GM12878 (cell line): ENCODE measurements at regions not wholly inside any gene's neighbourhood (a gene's known extent, or its start where the extent isn't known, plus 50 kb on each side); places are given as distances from the start of the nearest gene placed in this dataset.

ENCODE experiments used
- ATAC-seq: fragments of 200-7000 bp; cut with Tn5 transposase; 3 replicates; pipeline ENCODE4 v1.9.1; 2020; ENCODE audit warnings: mild to moderate bottlenecking, moderate library complexity
- BruUV-seq: library from RNA; stranded (reverse); fragments of 400-500 nt; replicated peaks from 2 replicates; lab custom pipeline; 2021; lab: Mats Ljungman, UMichigan
- CTCF ChIA-PET: fragments of 300-600 bp; sonication (Branson Sonifier 250); formaldehyde crosslinking; extraction: SDS; loops from one replicate; lab custom pipeline; 2021; ENCODE audit warnings: inconsistent platforms; lab: Yijun Ruan, JAX
- POLR2A ChIA-PET: fragments of 350-600 bp; formaldehyde crosslinking; extraction: SDS; loops from one replicate; lab custom pipeline; 2021; ENCODE audit warnings: inconsistent platforms; lab: Charles Lee
- RAD21 ChIA-PET: fragments of 300-600 bp; sonication (Branson Sonifier 250); formaldehyde crosslinking; loops from one replicate; lab custom pipeline; 2023; ENCODE audit warnings: antibody characterized with exemption; ENCODE audit not compliant: unreplicated experiment; lab: Charles Lee
- SMC1A ChIA-PET: fragments of 300-600 bp; sonication (Branson Sonifier 250); formaldehyde crosslinking; loops from one replicate; lab custom pipeline; 2023; ENCODE audit not compliant: unreplicated experiment, uncharacterized antibody; lab: Charles Lee
- DNase-seq: peaks from one replicate; pipeline ENCODE4 v3.0.0-alpha.2; 2011; ENCODE audit warnings: low read depth, low spot score
- FAIRE-seq: peaks from 3 replicates; lab custom pipeline; 2011; peaks lifted over from hg19 to GRCh38; lab: Jason Lieb, UNC
- H2AFZ ChIP-seq: 2 replicates; pipeline ENCODE4 v1.6.0; 2011; ENCODE audit warnings: low read depth, low read length, control low read depth; ENCODE audit not compliant: control insufficient read depth
- H3K27ac ChIP-seq: 2 replicates; pipeline ENCODE4 v1.5.1; 2011; ENCODE audit warnings: control low read depth; ENCODE audit not compliant: control insufficient read depth, insufficient read depth
- H3K27me3 ChIP-seq, 2 experiments: replicated peaks in 1 of 2; 2 replicates each; pipeline versions ENCODE4 v1.6.0 to v1.6.1; 2011; ENCODE audit warnings: low read length in 1 of 2; ENCODE audit not compliant: control insufficient read depth in 2 of 2, insufficient read depth in 2 of 2
- H3K36me3 ChIP-seq, 2 experiments: 2 replicates each; pipeline ENCODE4 v1.5.1; 2011; ENCODE audit warnings: low read length in 1 of 2; ENCODE audit not compliant: control insufficient read depth in 2 of 2, insufficient read depth in 2 of 2
- H3K4me1 ChIP-seq: 2 replicates; pipeline ENCODE4 v1.6.1; 2011; ENCODE audit warnings: mild to moderate bottlenecking, low read length, moderate library complexity, mixed read lengths; ENCODE audit not compliant: control insufficient read depth, insufficient read depth
- H3K4me2 ChIP-seq: 2 replicates; pipeline ENCODE4 v1.6.0; 2011; ENCODE audit warnings: control low read depth; ENCODE audit not compliant: control insufficient read depth, insufficient read depth
- H3K4me3 ChIP-seq: fragments of 200-600 bp; sonication (generic); 2 replicates; pipeline ENCODE4 v1.5.1; 2016
- H3K79me2 ChIP-seq: 2 replicates; pipeline ENCODE4 v1.6.0; 2011; ENCODE audit warnings: low read length; ENCODE audit not compliant: control insufficient read depth, insufficient read depth
- H3K9ac ChIP-seq: 2 replicates; pipeline ENCODE4 v1.8.0; 2011; ENCODE audit warnings: low read length, control low read depth, mixed read lengths; ENCODE audit not compliant: control insufficient read depth, insufficient read depth
- H3K9me3 ChIP-seq: replicated peaks from 3 replicates; pipeline ENCODE4 v1.5.1; 2011; ENCODE audit warnings: mild to moderate bottlenecking, low read length; ENCODE audit not compliant: control insufficient read depth, insufficient read depth
- H4K20me1 ChIP-seq: 2 replicates; pipeline ENCODE4 v1.6.0; 2011; ENCODE audit not compliant: control insufficient read depth, insufficient read depth
- EED ChIP-seq: sonication (generic); IDR thresholded peaks from 2 replicates; pipeline ENCODE4 v1.6.1; 2016; ENCODE audit warnings: antibody characterized with exemption, low read depth
- ETV6 ChIP-seq, 2 experiments: fragments of 450-650 bp in 1 of 2; IDR thresholded peaks in 1 of 2; conservative IDR thresholded peaks in 1 of 2; 2 replicates each; pipeline ENCODE4 v1.6.1; 2014; ENCODE audit warnings: antibody characterized with exemption in 1 of 2, borderline replicate concordance in 1 of 2, low read depth in 1 of 2, mild to moderate bottlenecking in 1 of 2, moderate library complexity in 1 of 2
- MYC ChIP-seq: IDR thresholded peaks from 2 replicates; pipeline ENCODE4 v1.6.1; 2011; ENCODE audit warnings: mild to moderate bottlenecking, low read length, moderate library complexity, inconsistent platforms; ENCODE audit not compliant: insufficient read depth, insufficient replicate concordance, insufficient read length, severe bottlenecking
- PML ChIP-seq: IDR thresholded peaks from 2 replicates; pipeline ENCODE4 v1.6.1; 2012; ENCODE audit warnings: low read length, inconsistent platforms
- RCOR1 ChIP-seq: conservative IDR thresholded peaks from 2 replicates; pipeline ENCODE4 v1.6.1; 2012; ENCODE audit warnings: low read depth, low read length, improper control_type of control experiment
- SUZ12 ChIP-seq: fragments of 200-600 bp; sonication (generic); IDR thresholded peaks from one replicate; pipeline ENCODE4 v1.6.1; 2018; ENCODE audit warnings: antibody characterized with exemption, mild to moderate bottlenecking; ENCODE audit not compliant: unreplicated experiment
- ZNF384 ChIP-seq: IDR thresholded peaks from 2 replicates; pipeline ENCODE4 v1.6.1; 2012; ENCODE audit warnings: low read depth, mild to moderate bottlenecking, low read length, improper control_type of control experiment, borderline replicate concordance
- ZNF622 ChIP-seq: fragments of 450-650 bp; IDR thresholded peaks from 2 replicates; pipeline ENCODE4 v1.6.1; 2017; ENCODE audit warnings: mild to moderate bottlenecking, inconsistent platforms
- WGBS: methylation state at CpG from one replicate; pipeline ENCODE4 v1.1.6; 2016; ENCODE audit warnings: low lambda C conversion rate; ENCODE audit not compliant: insufficient replicate concordance, insufficient coverage; ENCODE audit errors: missing lambda C conversion rate; 5-methylcytosine and 5-hydroxymethylcytosine counted together
- in situ Hi-C: fragments of 300-500 bp; cut with MboI; formaldehyde crosslinking; loops from 9 replicates; pipeline ENCODE4 v1.14.3; 2018; ENCODE audit warnings: mixed read lengths
- intact Hi-C: fragments of 100-400 bp; cut with micrococcal nuclease; formaldehyde crosslinking; loops from one replicate; pipeline ENCODE4 v1.14.2; 2022; ENCODE audit not compliant: unreplicated experiment

DNA sequence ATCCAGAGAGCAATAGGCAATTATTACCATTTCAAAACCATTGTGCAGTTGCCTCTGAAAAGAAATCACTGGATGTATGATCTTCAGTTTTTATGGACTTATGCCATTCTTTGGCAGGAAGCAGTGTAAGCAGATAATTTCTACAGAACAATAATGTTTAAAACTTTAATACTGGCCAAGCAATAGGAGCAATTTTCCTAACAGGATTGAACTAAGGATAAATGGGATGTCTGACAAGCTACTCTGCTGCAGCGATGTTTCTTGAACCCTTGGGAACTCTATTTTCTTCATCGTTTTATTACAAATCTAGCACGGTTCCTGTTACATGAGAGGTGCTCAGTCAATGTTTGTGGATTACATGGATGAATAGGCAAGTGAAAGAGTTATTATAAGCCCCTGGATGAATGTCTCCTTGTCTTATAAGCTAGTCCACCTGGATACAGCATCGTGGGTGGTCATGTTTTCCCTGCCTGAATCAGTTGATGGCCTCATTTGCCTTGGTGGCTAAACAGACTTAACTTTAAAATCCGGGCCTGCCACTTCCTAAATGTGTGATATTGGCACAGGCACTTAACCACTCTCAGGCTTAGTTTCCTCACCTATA, 68.2 kb upstream of the MDM1 start:
- TF ChIP-seq PML = no peak
- no peak for TF ChIP-seq EED
- TF ChIP-seq MYC = no peak
- no peak for TF ChIP-seq ETV6 (conservative IDR thresholded peaks at IDR 0.05 in 1 of 2, IDR thresholded peaks at IDR 0.05 in 1 of 2; ENCODE audit: borderline replicate concordance in 1 of 2, low read depth in 1 of 2)
- no peak for TF ChIP-seq SUZ12
- no peak for TF ChIP-seq RCOR1
- no peak for TF ChIP-seq ZNF384
- no peak for TF ChIP-seq ZNF622
- H3K9ac ChIP-seq = no peak overlapping the region
- H3K9me3 ChIP-seq = no peaks in the 10 kb centered on the region; the same call in 2 of the 3 replicates
- in situ Hi-C loops (no loop called here), intact Hi-C loops (no loop called here)
- ChIA-PET POLR2A (no interaction called here), SMC1A (interaction anchor here (0.8 to 1.9 kb wide), 4 partner anchors 12 to 15 kb away, joined by 3 to 5 read pairs (median 4); no protein-coding TSS in a partner anchor), CTCF (no interaction called here), RAD21 (no interaction called here)
- 67% methylated on average over 5 of the region's 5 CpGs for WGBS
- H4K20me1 ChIP-seq = no peaks in the 10 kb centered on the region
- no peaks in the 10 kb centered on the region for H3K4me1 ChIP-seq
- ATAC-seq = no peak
- no peak for FAIRE-seq
- no peak overlapping the region for H3K4me3 ChIP-seq
- no peak overlapping the region for H3K4me2 ChIP-seq
- H3K27me3 ChIP-seq = no peaks in the 10 kb centered on the region
- H2AFZ ChIP-seq = no peak overlapping the region
- H3K79me2 ChIP-seq = no peaks in the 10 kb centered on the region
- no peaks in the 10 kb centered on the region for H3K36me3 ChIP-seq
- no TSS peak for BruUV-seq
- DNase-seq = no peak
- no peak overlapping the region for H3K27ac ChIP-seq
